Kasumi-1 (cell line): ENCODE measurements at regions not wholly inside any gene's neighbourhood (a gene's known extent, or its start where the extent isn't known, plus 50 kb on each side); places are given as distances from the start of the nearest gene placed in this dataset.

Experiments
- DNase-seq, 2 experiments: peaks; one replicate each; lab custom pipeline; 2025; lab: John Stamatoyannopoulos, UW

DNA sequence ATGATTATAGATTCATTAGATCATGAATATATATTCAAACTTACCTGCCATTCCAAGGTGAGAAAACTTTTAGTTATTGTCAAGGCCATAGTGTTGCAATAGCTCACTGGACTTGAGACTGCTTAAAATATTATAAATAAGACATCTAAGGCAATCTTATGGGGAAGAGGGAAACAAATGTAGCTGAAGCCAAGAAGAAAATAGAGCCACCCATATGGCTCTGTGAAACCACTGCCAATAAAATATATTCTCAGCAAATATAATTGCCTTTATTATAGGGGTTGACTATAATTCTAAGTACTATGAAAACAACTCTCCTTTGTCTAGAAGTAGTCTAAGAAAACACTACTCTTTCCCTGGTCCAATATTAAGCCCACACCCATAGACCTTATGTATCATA is 938.5 kb downstream of the FSTL5 start:
- DNase-seq, result no peak

DNA sequence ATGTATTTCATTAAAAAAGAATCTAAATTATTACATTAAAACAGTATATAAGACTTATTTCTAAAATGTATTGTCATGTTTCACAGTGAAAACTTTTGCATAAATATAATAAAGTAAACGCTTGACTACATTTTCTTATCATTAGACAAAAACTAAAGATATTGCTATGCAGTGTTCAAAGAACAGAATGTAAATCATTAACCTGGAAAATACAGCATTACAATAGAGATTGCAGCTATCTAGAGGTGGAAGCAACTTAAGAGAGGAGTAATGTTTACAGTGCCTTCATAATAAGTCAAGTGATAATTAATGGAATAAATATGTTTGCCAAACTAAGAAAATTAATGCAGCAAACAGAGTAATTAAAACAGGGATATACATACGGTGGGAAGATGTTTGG is 940.9 kb downstream of the FSTL5 start:
- no peak for DNase-seq

DNA sequence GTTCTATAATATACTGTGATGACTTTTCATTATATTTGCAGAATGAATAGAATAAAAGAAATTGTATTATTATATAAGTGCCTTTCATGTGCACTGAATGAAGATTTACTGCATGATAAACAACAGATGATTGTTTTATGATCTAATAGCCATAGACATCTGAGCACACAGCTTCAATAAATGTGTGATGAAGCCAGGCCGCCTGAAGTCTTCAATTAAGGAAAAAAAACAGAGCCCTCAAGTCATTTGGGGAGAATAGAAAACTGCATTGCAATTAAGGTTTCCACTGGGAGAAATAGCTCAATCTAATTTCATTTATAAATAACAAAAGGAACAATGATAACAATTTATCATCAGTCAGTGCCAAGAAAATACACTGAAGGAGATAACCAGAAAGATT is 955.2 kb downstream of the FSTL5 start:
- no peak for DNase-seq

DNA sequence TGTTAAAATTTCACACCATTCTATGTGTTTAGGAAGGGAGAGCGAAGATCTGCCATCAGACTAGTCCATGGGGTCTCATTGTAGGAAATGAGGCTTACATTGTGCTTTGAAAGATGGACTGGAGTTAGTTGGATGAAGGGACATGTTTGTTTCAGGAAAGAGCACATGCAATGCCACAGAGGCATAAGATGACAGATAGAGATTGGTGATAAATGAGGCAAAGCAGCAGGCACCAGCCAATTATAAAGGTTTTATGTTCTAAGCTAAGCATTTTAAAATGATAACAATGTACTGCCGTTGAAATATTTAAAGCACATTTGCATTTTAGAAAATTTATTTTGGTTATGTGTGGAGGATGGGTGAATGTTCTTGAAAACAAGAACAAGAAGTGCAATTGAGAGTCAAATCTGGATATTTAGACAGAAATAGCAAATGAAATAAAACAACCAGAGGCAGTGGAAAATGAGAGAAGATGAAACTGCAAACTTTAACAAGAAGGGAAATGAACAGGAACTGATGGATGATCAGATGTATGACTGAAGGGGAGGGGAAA is 957.2 kb downstream of the FSTL5 start:
- DNase-seq, result no peak

DNA sequence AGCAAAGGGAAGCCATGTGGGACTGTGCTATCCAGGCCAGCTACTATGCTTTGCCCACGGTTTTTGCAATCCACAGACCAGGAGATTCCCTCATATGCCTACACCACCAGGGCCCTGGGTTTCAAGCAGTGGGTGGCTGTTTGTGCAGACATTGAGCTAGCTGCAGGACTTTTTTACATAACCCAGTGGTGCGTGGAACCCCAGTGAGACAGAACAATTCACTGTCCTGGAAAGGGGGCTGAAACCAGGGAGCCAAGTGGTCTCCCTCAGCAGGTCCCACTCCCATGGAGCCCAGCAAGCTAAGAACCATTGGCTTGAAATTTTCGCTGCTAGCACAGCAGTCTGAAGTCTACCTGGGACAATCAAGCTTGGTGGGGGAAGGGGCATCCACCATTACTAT is 959.9 kb downstream of the FSTL5 start:
- DNase-seq, result no peak

DNA sequence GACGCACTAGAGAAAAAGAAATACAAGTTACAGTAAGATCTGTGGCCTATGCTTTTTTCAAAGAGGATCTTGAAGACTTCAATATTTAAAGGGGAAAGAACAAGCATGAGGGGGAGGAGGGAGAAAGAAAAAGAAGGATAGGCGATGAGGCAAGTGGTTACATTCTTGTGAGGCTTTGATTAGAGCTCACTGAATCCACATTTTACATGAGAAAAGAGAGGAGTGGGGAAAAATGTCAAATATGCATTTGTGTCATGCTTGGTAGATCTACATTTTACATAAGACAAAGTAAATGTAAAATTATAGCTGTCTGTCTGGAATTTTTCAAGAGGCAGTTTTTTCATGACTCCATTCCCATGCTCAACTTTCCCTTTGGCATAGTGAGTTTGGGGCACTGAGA is 965.9 kb downstream of the FSTL5 start:
- no peak for DNase-seq

DNA sequence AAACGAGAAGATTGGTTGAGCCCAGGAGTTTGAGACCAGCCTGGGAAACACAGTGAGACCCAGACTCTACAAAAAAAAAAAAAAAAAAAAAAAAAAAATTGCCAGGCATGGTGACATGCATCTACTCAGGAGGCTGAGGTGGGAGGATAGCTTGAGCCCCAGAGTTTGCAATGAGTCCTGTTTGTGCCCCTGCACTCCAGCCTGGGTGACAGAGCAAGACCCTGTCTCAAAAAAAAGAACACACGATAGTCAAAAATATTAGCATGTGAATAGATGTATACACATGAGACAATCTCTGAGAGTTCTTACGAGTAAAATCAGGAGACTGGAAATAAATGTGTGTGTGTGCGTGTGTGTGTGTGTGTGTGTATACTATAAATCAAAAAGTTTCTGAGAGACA is 966.3 kb downstream of the FSTL5 start:
- no peak for DNase-seq

DNA sequence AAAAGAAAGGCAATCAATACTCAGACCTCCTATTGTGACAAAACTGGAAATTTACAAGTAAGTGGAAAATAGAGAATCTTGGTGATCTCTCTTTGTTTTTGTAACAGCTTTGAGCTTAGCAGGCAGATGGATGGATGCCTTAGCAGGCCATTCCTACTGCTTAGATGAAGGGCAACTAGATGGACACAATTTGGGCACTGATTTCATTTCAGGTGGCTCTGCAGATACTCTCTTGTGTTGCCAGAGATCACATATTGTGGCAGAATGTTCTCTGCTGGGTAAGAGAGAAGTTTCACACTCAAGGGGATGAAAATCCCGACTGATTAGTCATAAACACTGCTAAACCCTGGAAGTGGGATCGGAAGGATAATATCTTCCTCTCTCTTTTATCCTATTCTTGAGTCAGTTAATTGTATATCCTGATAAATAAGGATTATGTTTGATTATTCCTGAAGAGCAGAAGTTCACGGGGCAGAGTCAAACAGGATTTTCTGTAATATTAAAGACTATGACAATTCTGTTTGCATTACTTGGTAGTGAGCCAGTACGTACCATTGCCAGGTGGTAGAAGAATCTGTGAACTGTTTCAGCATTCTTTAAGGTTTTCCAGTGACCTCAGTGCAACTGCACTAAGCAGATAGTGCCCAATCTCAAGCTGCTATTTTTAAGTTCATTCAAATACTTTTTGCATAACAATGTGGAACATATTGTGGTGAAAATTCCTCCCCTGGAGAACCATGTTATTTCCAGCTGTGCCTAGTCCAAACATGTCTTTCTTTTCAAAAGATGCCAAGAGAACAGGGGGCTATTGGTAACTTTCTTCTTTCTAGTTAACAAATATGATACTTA is 974.3 kb downstream of the FSTL5 start:
- no peak for DNase-seq

DNA sequence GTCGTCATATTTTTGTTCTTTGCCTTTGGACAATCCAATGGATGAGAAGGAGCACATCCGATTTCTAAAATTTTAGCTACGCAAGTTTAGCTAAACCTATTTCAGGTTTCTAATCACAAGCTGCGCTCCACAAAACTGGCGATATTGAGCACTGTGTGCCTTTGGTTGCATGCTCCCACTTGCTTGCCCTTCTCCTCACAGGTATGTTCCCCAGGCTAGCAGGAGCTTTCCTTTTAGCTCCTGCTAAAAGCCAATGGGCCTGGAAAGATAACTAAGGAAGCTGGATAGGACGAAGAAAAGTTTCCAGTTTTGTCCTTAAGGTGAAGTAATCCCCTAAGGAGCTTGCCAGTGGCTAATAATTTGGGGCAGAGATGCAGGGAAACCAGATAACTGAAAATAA is 975.2 kb downstream of the FSTL5 start:
- DNase-seq, result no peak

DNA sequence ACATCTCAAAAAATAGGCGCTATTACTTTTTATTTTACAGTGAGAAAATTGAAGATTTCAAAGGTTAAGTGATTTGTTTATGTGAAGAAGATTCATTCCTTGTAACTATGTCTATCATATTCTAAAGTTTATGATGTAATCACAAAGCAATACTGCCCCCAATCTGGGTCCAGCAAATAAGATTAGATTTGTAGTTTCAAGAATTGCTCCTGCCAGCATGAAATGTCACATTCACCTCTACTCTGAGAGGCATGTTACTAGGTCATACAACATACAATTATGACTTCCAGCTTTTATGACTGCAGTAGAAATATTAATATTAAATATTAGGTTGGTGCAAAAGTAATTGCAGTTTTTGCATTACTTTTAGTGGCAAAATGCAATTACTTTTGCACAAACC is 976.2 kb downstream of the FSTL5 start:
- no peak for DNase-seq

DNA sequence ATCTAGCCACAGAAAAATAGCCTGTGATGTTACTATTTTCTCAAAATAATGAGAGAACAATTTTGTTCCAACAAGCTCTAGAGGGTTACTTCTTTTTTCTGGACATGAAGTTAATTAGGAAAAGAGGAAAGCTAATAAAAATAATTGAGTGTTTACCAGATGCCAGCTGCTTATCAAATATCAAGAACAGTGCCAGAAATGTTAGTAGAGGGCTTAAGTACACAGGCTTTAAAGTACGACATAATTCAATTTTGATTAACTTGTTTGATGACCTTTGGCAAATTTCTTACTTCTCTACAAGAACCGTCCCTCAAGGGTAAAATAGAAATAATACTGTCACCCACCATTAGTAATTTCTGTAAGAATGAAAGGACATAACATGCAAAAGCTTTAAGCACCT is 977.0 kb downstream of the FSTL5 start:
- DNase-seq, result no peak

DNA sequence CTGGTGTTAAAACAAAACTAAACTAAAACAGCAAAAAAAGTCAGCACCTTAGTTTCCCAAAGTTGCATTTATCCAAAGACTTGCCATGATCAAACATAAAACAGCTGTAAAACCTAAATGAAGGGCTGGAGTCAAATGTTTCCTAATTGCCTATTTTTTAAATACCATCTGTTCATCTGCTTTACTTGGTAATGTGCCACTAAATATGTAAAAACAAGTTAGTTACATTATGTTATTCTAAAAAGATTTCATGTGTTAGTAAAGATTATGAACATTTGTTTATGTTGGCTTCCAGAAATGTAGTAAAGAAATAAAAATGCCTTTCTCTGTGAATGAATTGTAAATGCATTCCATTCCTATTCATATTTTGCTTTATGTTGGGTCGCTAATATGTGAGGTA is 977.8 kb downstream of the FSTL5 start:
- no peak for DNase-seq

DNA sequence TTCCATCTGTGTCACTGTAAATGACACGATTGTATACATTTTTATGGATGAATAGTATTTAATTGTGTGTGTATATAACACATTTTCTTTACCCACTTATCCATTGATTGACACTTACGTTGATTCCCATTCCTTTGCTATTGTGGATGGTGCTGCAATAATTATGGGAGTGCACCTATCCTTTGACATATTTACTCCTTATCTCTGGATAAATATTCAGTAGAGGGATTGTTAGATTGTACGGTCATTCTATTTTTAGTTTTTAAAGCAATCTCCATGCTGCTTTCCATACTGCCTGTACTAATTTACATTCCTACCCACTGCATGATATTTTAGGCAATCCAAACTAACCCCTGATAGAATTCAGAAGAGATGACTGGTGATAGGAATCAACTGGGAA is 980.1 kb downstream of the FSTL5 start:
- no peak for DNase-seq

DNA sequence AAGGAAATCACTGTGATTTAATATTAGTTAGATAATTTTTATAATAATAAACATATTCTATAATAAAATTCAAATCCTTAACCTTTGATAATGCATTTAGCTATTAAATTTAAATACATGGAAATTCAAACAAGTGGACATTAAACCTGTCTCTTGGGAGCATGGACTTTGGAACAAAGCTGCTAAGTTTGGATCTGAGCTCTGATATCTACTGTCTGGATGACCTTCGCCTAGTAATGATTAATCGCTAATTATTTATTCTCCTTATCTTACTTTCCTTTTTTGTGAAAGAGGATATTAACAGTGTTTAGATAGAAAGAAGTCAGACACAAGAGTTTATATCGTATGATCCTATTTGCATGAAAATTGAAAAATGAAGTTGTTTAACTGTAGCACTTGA is 980.9 kb downstream of the FSTL5 start:
- no peak for DNase-seq

DNA sequence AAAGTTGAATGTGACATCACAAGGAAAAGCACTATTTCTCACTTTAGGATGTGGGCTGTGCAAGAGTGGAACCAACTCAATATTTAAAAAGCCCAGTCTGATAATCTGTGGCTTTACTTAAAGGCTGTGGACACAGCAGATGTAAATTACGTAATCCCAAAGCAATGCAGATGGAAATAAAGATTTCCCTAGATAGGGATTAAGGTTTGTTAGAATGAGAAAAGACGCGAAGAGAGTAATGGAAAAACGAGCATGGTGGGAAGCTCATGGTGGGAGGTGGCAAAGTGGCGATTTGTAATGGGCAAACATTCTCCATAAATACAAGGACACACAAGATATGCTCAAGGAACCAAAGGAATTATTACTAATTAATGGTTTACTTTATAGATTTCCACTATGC is 985.5 kb downstream of the FSTL5 start:
- DNase-seq, result no peak

DNA sequence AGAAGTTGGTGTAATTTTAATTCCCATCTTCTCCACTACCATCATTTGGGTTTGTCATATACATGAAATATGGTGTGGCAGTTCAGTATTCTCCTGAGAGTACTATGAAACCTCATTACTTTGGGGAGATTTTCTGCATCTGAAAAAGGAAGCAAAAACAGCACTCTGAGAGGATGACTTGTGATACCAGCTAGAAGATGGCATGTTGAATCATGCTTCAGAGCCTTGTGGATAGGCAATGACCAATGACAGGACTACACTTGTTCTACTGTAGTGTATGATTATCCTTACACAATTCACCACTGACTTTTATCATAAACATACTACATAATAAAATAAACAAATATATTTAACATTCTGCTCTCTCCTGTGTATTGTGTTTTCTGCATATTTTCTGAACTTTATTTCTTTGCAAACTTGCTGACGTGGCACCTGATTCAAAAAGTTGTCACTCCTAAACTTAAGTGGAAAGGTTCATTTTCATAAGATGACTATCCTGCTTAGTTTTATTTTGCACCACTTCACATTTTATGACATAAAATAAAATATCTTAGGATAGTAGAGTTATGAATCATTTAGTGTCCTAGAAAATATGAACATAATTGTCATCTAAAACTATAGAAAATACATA is 991.3 kb downstream of the FSTL5 start:
- DNase-seq, result no peak

DNA sequence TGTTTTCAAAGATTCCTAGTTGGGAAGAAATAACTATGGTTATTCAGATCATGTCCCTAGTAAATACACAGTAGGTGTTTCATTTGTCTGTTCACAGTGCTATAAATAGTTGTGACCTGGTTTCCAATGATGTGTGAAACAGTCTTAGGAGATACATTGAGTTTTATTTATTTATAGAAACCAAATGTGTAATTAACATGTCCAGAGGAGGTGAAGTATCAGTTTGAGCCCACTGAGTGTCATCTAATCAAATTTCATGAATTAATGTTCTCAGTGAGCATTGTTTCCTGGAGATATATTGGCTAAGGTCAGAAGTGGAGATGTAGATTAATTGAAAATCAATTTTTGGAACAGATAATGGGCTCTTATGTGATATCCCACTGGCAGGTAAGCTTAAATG is 996.3 kb downstream of the FSTL5 start:
- DNase-seq, result no peak

DNA sequence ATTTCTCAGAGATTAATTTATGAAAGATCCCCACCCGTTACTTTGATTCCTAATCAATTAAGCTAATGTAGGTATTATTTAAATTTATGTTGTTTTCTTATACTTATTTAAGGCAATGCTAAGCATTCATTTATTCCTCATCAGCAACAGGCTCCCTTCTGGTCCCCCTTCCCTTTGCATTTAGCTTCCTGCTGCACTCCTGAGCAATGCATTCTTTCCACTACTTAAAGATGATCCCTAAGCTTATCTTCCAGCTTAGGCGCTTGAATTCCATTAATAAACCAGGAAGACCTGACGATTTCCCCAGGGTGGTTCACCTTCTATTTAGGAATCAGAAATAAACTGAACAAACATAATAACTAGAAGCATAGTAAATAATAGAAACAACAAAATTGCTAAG is 1003.1 kb downstream of the FSTL5 start:
- no peak for DNase-seq

DNA sequence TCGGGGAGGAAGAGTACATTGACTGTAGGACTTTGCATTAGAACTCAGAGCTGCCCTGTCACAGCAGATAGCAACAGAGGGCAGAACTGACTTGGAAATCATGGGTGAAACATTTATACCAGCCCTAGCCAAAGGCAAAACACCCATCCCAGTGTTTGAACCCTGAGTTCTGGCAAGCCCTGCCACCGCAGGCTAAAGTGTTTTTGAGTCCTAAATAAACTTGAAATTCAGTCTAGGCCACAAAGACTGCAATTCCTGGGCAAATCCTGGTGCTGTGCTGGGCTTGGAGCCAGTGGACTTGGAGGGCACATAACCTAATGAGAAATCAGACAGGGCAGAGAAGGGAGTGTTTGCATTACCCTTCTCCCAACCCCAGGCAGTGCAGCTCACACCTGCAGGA is 1015.7 kb downstream of the FSTL5 start:
- DNase-seq, result no peak

DNA sequence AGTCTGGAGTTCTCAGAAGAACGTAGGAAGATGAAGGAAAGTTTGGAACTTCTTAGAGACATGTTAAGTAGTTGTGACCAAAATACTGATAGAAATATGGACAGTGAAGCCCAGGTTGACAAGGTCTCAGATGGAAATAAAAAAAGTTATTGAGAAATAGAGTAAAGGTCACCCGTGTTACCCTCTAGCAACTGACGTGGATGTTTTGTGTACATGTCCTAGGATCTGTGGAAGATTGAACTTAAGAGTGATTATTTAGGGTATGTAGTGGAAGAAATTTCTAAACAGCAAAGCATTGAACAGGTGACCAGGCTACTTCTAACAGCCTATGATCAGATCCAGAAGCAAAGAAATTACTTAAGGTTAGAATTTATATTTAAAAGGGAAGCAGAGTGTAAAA is 1020.4 kb downstream of the FSTL5 start:
- DNase-seq, result no peak

DNA sequence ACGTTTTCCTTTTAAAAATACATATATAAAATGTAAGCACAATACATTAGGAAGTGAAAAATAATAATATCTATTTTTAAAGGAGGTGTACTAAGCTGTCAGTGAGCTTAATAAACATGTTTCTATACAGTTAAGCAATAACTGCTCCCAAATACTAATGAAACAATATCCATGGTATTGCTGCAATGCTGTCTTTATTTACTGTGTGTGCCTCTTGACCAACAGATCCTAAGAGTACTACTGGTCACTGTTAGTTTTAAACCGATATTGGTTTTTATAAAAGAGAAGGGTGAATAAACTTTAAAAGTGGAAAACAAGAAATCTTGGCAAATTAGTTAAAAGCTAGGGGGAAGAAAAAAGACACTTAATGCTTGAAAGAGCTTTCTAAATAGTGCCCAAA is 1029.0 kb downstream of the FSTL5 start:
- DNase-seq, result no peak

DNA sequence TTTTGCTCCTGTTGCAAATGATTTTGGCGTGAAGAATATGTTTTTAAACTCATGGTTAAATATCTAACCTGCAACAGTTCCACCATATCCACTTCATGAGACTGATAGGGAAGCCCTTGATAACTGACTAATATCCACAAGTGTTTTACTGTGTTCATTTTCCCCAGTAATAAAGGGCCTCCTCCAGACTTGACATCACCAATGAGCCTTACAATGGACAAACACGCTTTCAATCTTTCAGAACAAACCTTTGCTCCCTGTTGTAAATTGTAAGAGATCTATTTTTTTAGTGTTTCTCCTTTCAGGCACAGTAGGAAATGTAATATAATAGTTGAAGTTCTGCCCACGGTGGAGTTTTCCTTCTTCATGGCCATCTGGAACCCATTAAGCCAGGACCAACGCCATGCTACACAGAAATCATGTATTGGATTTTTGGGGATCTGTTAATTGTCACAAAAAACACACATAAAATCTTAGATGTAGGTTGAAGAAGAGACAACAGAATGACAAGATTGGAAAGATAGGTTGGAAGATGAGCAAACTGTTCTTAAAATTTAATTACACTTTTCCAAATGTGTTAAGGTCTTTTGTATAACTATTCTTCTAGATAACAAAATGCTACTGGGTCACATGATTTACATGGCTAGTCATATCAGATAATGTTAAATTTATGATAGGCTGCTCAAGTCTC is 1030.1 kb downstream of the FSTL5 start:
- no peak for DNase-seq
